Tibial artery (tissue), 4 donors: ENCODE measurements at regions not wholly inside any gene's neighbourhood (a gene's known extent, or its start where the extent isn't known, plus 50 kb on each side); places are given as distances from the start of the nearest gene placed in this dataset.

ENCODE experiments used
- DNase-seq, 2 donors: peaks; one replicate each; pipeline ENCODE4 v3.0.0-alpha.2; 2019
- H3K27ac ChIP-seq, 2 donors: fragments of 200-600 bp; sonication (generic) in 1 of 2; 1 replicate in 1 of 2; 2 replicates in 1 of 2; pipeline ENCODE4 v1.5.1; 2018 to 2019; ENCODE audit warnings: mild to moderate bottlenecking in 1 of 2
- H3K27me3 ChIP-seq, 2 donors: fragments of 200-600 bp; sonication (generic) in 1 of 2; one replicate each; pipeline versions ENCODE4 v1.5.1 to v1.6.0; 2016 to 2019
- H3K36me3 ChIP-seq, 3 donors: fragments of 200-600 bp; sonication (generic) in 2 of 3; one replicate each; pipeline ENCODE4 v1.5.1; 2016 to 2019; ENCODE audit warnings: mild to moderate bottlenecking in 2 of 3
- H3K4me1 ChIP-seq, 4 donors: fragments of 200-600 bp; sonication (generic) in 2 of 4; 1 replicate in 3 of 4; 2 replicates in 1 of 4; pipeline ENCODE4 v1.5.1; 2016 to 2019
- H3K4me3 ChIP-seq, 2 donors: fragments of 200-600 bp; sonication (generic) in 1 of 2; 1 replicate in 1 of 2; 2 replicates in 1 of 2; pipeline ENCODE4 v1.5.1; 2018 to 2019; ENCODE audit warnings: mild to moderate bottlenecking in 2 of 2
- H3K9me3 ChIP-seq, 3 donors: fragments of 200-600 bp; sonication (generic) in 1 of 3; one replicate each; pipeline ENCODE4 v1.5.1; 2016 to 2019
- CTCF ChIP-seq, 2 experiments: fragments of 200-600 bp in 1 of 2; fragments of 450-650 bp in 1 of 2; IDR thresholded peaks; one replicate each; pipeline ENCODE4 v1.5.1; 2017 to 2019; ENCODE audit warnings: antibody characterized with exemption in 2 of 2, mild to moderate bottlenecking in 1 of 2, moderate library complexity in 1 of 2
- intact Hi-C: fragments of 100-400 bp; cut with DNase I; formaldehyde crosslinking; loops from one replicate; pipeline ENCODE4 v1.15.0; 2023; ENCODE audit warnings: low total_unique reads

- Histone ChIP-seq H3K27me3 (no peaks in the 10 kb centered on the region), H3K9me3 (no peaks in the 10 kb centered on the region), H3K4me1 (peaks cover 0 to 23% (median 2%) of the 10 kb centered on the region in 4 donors), H3K27ac (no peak overlapping the region), H3K4me3 (no peak overlapping the region), H3K36me3 (no peaks in the 10 kb centered on the region)
- no peak for DNase-seq
- intact Hi-C loops = no loop called here
- TF ChIP-seq CTCF (IDR thresholded peaks at IDR 0.05) = no peak
Observed at GRCh38 chr2:107312240-107312639, 426.3 kb upstream of the ST6GAL2 start.

GRCh38 chr2:107313316-107313715 lies 427.3 kb upstream of the ST6GAL2 start:
- DNase-seq = no peak
- Histone ChIP-seq H3K27ac (no peak overlapping the region), H3K9me3 (no peaks in the 10 kb centered on the region), H3K4me1 (peaks cover 0 to 12% (median 2%) of the 10 kb centered on the region in 4 donors), H3K36me3 (no peaks in the 10 kb centered on the region), H3K4me3 (no peak overlapping the region), H3K27me3 (no peaks in the 10 kb centered on the region)
- intact Hi-C loops = no loop called here
- no peak for TF ChIP-seq CTCF (IDR thresholded peaks at IDR 0.05)

- Histone ChIP-seq H3K27ac (no peak overlapping the region), H3K4me1 (peaks cover 0 to 14% (median 9%) of the 10 kb centered on the region in 4 donors), H3K9me3 (no peaks in the 10 kb centered on the region), H3K36me3 (no peaks in the 10 kb centered on the region), H3K27me3 (no peaks in the 10 kb centered on the region), H3K4me3 (no peak overlapping the region)
- intact Hi-C loops = no loop called here
- DNase-seq = no peak
- no peak for TF ChIP-seq CTCF (IDR thresholded peaks at IDR 0.05)
Observed at GRCh38 chr2:107320881-107321280, 434.9 kb upstream of the ST6GAL2 start.

GRCh38 chr2:107322416-107322815 lies 436.4 kb upstream of the ST6GAL2 start:
- intact Hi-C loops = no loop called here
- no peak for DNase-seq
- Histone ChIP-seq H3K4me3 (no peak overlapping the region), H3K27ac (no peak overlapping the region), H3K9me3 (no peaks in the 10 kb centered on the region), H3K36me3 (no peaks in the 10 kb centered on the region), H3K4me1 (peaks cover 0 to 26% (median 21%) of the 10 kb centered on the region in 4 donors), H3K27me3 (no peaks in the 10 kb centered on the region)
- no peak for TF ChIP-seq CTCF (IDR thresholded peaks at IDR 0.05)

GRCh38 chr2:107323946-107324565 lies 438.1 kb upstream of the ST6GAL2 start:
- intact Hi-C loops = no loop called here
- Histone ChIP-seq H3K36me3 (no peaks in the 10 kb centered on the region), H3K27ac (no peak overlapping the region), H3K4me3 (no peak overlapping the region), H3K4me1 (peaks cover 0 to 26% (median 21%) of the 10 kb centered on the region in 4 donors), H3K27me3 (no peaks in the 10 kb centered on the region), H3K9me3 (no peaks in the 10 kb centered on the region)
- TF ChIP-seq CTCF (IDR thresholded peaks at IDR 0.05) = no peak
- no peak for DNase-seq
